ENCODE measurements at regions not wholly inside any gene's neighbourhood (a gene's known extent, or its start where the extent isn't known, plus 50 kb on each side); places are given as distances from the start of the nearest gene placed in this dataset.

- no peak for DNase-seq
Measured at GRCh38 chr3:187618722-187619121, 51.5 kb downstream of the SST start.

DNA sequence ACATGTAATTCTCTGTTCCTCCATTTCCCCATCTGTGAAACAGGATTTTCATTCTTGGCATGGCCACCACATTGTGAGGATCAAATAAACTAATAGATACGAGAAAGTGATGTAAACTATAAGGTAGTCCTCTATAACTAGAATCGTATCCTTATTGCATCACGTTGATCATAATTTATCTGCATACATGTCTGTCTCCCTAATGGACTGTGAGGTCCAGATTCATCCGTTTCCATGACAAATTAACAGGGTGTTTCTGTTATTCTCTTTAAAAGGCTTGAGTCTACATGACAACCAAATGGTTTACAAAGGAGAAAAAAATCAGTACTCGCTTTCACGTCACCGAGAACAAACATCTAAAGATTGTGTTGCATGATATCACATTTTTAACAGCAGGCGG, 53.0 kb downstream of the SST start:
- DNase-seq: no peak

DNA sequence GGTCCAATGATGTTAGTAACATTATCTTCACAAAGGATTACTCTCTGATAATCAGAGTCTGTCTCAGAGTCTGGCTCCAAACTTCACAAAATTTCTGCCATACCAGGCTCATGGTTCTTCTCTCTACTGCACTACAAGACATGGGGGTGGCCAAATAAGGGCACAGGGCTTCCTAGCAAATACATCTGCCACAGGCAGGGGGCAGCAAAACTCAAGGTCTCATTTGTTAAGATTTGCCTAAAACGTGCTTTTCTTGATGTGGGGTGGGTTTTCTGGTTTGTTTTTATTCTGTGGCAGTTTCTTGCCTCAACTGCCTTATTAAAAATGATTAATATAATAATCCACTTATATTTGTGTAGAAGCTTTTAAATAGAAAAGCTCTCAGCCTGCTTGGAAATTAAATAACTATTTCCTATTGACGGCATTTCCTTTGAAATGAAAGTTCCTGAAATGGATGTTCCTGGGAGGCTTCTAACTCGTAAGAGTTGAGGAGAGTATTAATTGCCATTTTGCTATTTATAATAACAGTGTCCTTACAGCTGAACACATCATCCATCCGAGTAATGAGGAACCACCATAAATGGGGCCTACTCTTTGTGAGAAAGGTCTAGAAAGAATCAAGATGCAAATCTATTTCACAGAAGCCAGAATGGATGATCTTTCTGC, 53.8 kb downstream of the SST start:
- peak in 4 of 5 donors; percentile 10 to 51 (median 20) for DNase-seq

DNA sequence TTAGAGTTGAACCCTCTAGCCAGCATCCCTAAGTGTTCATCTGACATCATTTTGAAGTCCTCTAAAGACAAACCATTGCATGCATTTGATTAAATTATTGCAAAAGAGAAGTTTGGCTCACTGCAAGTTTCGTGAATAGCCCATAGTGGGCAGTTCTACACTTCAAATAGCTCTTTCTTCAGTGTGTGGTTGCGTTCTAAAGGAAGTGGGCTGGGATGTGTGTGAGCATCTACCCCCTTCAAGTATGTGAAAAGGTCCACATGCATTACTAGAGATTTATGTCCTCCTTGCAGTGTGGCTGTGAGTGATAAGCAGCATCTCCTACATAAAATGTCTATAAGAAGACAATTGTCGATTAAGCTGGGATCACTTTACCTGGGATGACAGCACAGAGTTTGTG, 54.6 kb downstream of the SST start:
- no peak for DNase-seq

DNA sequence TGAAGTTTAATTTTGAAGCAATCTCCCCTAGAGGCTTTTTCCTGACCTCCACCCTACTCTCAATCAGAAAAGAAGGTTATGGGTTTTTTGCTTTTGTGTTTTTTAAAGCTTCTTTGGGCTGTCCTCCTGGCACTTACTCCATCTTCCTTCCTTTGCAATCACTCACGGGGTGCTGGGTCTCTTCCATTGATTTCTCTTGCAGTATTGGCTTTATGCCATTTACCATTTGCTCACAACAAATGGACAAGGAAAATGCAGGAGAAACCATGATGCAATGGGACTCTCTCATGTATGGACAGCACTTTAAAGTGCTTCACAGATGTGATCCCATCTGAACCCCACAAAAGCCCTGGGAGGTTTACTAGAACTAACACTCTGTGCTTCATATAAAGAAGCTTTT, 57.5 kb downstream of the SST start:
- no peak for DNase-seq

- no peak for DNase-seq
Measured at GRCh38 chr3:187610981-187611511, 59.1 kb downstream of the SST start.

DNA sequence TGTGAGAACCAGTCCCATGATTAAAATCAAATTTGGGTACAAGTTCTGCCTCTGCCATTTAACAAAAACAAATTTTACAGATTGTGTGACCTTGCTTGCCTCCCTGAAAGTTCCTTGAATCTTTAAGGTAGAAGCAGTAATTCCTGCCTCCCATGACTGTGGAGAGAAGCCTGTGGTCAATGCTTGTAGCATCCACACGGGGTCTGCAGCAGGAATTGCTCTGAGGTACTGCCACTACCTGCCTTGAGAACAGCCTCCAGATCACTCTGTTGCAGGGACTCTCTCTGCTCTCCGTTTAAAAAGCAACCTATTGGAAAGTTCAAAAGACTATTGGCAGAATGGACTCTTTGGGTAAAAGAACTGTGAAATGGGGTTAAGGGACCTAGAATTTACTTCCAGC, 75.9 kb downstream of the SST start:
- DNase-seq: no peak

DNA sequence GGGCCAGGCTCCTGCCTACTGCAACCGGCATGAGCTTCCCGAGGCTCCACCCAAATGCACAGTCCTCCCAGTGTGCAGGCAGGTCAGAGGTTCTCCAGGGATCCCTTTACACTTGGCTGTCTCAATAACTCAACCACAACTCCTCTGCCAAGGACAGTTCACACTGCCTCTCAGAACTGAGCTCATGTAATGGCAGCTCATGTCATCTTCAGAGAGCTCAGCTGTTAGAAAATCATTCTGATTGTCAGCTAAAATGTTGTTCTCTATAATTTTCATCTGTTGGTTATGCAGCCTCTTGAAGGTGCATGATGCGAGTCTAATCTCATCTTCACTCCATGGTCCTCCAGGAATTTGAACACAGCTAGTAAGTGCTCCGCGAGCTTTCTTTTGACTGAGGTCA, 76.7 kb downstream of the SST start:
- no peak for DNase-seq

GRCh38 chr3:187590861-187591576, 79.2 kb downstream of the SST start:
- DNase-seq: no peak

DNA sequence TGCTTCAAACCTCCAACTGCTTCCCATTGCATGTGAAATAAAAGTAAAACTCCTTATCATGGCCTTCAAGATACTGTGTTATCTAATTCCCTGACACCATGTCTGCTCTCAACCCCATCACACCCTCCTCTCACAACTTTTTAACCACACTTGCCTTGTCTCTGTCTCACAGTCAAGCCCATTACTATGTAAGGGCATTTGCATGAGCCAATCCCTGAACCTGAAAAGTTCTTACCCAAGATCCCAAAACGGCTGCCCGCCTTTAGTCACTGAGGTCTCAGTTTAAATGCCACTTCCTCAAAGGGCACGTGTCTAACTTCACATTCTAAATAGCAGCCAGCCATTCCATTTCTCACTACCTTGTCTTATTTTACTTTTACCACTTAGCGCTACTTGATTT, 83.1 kb downstream of the SST start:
- DNase-seq: no peak

GRCh38 chr3:187586226-187586625, 84.0 kb downstream of the SST start:
- no peak for DNase-seq

DNA sequence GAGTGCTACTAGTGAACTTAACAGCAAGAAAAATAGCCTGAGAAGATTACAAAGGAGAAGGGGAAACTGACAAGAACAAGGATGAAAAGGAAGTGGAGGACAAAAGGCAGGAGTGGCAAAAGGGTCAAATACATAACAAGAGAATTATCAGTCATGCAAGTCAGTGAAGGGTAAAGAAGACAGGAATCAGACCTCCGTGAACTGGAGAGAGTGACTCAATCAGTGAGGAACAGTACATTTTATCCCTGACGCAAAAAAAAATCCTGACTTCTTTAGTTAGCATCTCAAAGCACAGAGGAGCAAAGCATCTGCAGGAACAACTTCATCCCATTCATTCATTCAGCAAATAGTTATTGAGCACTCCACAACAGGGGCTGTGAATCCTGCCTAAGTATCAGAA, 97.8 kb downstream of the SST start:
- no peak for DNase-seq

- no peak for DNase-seq
Measured at GRCh38 chr3:187571701-187572100, 98.5 kb downstream of the SST start.

GRCh38 chr3:187570776-187571175, 99.4 kb downstream of the SST start:
- DNase-seq: no peak

DNA sequence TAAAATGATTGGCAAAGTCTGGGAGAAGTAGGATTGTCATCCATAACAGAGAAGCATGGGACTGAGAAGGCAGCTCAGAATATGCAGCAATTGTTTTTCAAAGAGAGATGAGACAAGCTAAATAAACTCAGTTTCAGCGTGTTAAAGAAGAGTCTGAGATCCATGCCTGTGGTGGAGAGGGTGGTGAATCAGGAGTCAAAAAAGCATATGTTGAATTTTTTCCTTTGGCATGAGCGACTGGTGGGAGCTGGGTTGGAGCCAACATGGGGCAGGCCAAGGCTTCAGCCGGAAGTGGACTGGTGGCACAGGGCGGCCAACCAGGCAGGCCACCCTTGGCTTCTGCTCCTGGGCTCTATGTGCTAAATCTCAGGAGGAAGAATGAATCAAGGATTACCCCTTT, 102.0 kb downstream of the SST start:
- DNase-seq: no peak

GRCh38 chr3:187567661-187568121, 102.5 kb downstream of the SST start:
- DNase-seq: no peak

GRCh38 chr3:187567021-187567420, 103.2 kb downstream of the SST start:
- DNase-seq: no peak

GRCh38 chr3:187565701-187566100, 104.5 kb downstream of the SST start:
- no peak for DNase-seq

GRCh38 chr3:187558990-187559389, 111.2 kb downstream of the SST start:
- no peak for DNase-seq

- no peak for DNase-seq
Measured at GRCh38 chr3:187551416-187551815, 118.8 kb downstream of the SST start.

DNA sequence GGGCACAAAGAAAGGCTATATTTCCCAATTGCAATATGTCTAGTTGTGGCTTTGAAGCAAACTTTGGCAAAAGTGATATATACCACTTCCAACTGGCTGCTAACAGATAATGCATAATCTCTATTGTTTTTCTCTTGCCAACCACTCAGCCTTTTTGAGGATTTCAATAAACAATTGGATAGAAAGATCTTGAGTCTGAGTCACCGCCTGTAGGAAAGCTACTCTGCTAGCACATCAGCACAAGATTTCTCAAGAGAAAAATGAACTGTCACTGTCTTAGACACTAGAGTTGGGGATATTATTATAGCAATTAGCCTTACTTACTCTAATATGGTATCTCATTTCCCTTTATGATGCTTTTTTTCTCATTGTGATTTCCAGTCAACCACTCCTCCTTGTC, 119.7 kb downstream of the SST start:
- no peak for DNase-seq

- DNase-seq: no peak
Measured at GRCh38 chr3:187545366-187545765, 124.8 kb downstream of the SST start.

- no peak for DNase-seq
Measured at GRCh38 chr3:187544326-187544725, 125.9 kb downstream of the SST start.

- no peak for DNase-seq
Measured at GRCh38 chr3:187540847-187541246, 129.3 kb downstream of the SST start.
